GM12878 (cell line): ENCODE measurements at regions not wholly inside any gene's neighbourhood (a gene's known extent, or its start where the extent isn't known, plus 50 kb on each side); places are given as distances from the start of the nearest gene placed in this dataset.

Experiments used
- ATAC-seq: fragments of 200-7000 bp; cut with Tn5 transposase; 3 replicates; pipeline ENCODE4 v1.9.1; 2020; ENCODE audit warnings: mild to moderate bottlenecking, moderate library complexity
- BruUV-seq: library from RNA; stranded (reverse); fragments of 400-500 nt; replicated peaks from 2 replicates; lab custom pipeline; 2021; lab: Mats Ljungman, UMichigan
- CTCF ChIA-PET: fragments of 300-600 bp; sonication (Branson Sonifier 250); formaldehyde crosslinking; extraction: SDS; loops from one replicate; lab custom pipeline; 2021; ENCODE audit warnings: inconsistent platforms; lab: Yijun Ruan, JAX
- POLR2A ChIA-PET: fragments of 350-600 bp; formaldehyde crosslinking; extraction: SDS; loops from one replicate; lab custom pipeline; 2021; ENCODE audit warnings: inconsistent platforms; lab: Charles Lee
- RAD21 ChIA-PET: fragments of 300-600 bp; sonication (Branson Sonifier 250); formaldehyde crosslinking; loops from one replicate; lab custom pipeline; 2023; ENCODE audit warnings: antibody characterized with exemption; ENCODE audit not compliant: unreplicated experiment; lab: Charles Lee
- SMC1A ChIA-PET: fragments of 300-600 bp; sonication (Branson Sonifier 250); formaldehyde crosslinking; loops from one replicate; lab custom pipeline; 2023; ENCODE audit not compliant: unreplicated experiment, uncharacterized antibody; lab: Charles Lee
- DNase-seq: peaks from one replicate; pipeline ENCODE4 v3.0.0-alpha.2; 2011; ENCODE audit warnings: low read depth, low spot score
- FAIRE-seq: peaks from 3 replicates; lab custom pipeline; 2011; peaks lifted over from hg19 to GRCh38; lab: Jason Lieb, UNC
- H2AFZ ChIP-seq: 2 replicates; pipeline ENCODE4 v1.6.0; 2011; ENCODE audit warnings: low read depth, low read length, control low read depth; ENCODE audit not compliant: control insufficient read depth
- H3K27ac ChIP-seq: 2 replicates; pipeline ENCODE4 v1.5.1; 2011; ENCODE audit warnings: control low read depth; ENCODE audit not compliant: control insufficient read depth, insufficient read depth
- H3K27me3 ChIP-seq, 2 experiments: replicated peaks in 1 of 2; 2 replicates each; pipeline versions ENCODE4 v1.6.0 to v1.6.1; 2011; ENCODE audit warnings: low read length in 1 of 2; ENCODE audit not compliant: control insufficient read depth in 2 of 2, insufficient read depth in 2 of 2
- H3K36me3 ChIP-seq, 2 experiments: 2 replicates each; pipeline ENCODE4 v1.5.1; 2011; ENCODE audit warnings: low read length in 1 of 2; ENCODE audit not compliant: control insufficient read depth in 2 of 2, insufficient read depth in 2 of 2
- H3K4me1 ChIP-seq: 2 replicates; pipeline ENCODE4 v1.6.1; 2011; ENCODE audit warnings: mild to moderate bottlenecking, low read length, moderate library complexity, mixed read lengths; ENCODE audit not compliant: control insufficient read depth, insufficient read depth
- H3K4me2 ChIP-seq: 2 replicates; pipeline ENCODE4 v1.6.0; 2011; ENCODE audit warnings: control low read depth; ENCODE audit not compliant: control insufficient read depth, insufficient read depth
- H3K4me3 ChIP-seq: fragments of 200-600 bp; sonication (generic); 2 replicates; pipeline ENCODE4 v1.5.1; 2016
- H3K79me2 ChIP-seq: 2 replicates; pipeline ENCODE4 v1.6.0; 2011; ENCODE audit warnings: low read length; ENCODE audit not compliant: control insufficient read depth, insufficient read depth
- H3K9ac ChIP-seq: 2 replicates; pipeline ENCODE4 v1.8.0; 2011; ENCODE audit warnings: low read length, control low read depth, mixed read lengths; ENCODE audit not compliant: control insufficient read depth, insufficient read depth
- H3K9me3 ChIP-seq: replicated peaks from 3 replicates; pipeline ENCODE4 v1.5.1; 2011; ENCODE audit warnings: mild to moderate bottlenecking, low read length; ENCODE audit not compliant: control insufficient read depth, insufficient read depth
- H4K20me1 ChIP-seq: 2 replicates; pipeline ENCODE4 v1.6.0; 2011; ENCODE audit not compliant: control insufficient read depth, insufficient read depth
- CREB1 ChIP-seq: IDR thresholded peaks from 2 replicates; pipeline ENCODE4 v1.6.1; 2012; ENCODE audit warnings: low read depth, mild to moderate bottlenecking, inconsistent platforms
- HDGF ChIP-seq: fragments of 450-650 bp; IDR thresholded peaks from 2 replicates; pipeline ENCODE4 v1.6.1; 2016; ENCODE audit warnings: antibody characterized with exemption
- IKZF1 ChIP-seq: fragments of 450-650 bp; conservative IDR thresholded peaks from 2 replicates; pipeline ENCODE4 v1.6.1; 2017; ENCODE audit warnings: antibody characterized with exemption, mild to moderate bottlenecking
- IRF4 ChIP-seq: IDR thresholded peaks from 2 replicates; pipeline ENCODE4 v1.6.1; 2011; ENCODE audit warnings: low read depth, low read length
- LARP7 ChIP-seq: fragments of 450-650 bp; IDR thresholded peaks from 2 replicates; pipeline ENCODE4 v1.6.1; 2017; ENCODE audit warnings: mild to moderate bottlenecking
- MYC ChIP-seq: IDR thresholded peaks from 2 replicates; pipeline ENCODE4 v1.6.1; 2011; ENCODE audit warnings: mild to moderate bottlenecking, low read length, moderate library complexity, inconsistent platforms; ENCODE audit not compliant: insufficient read depth, insufficient replicate concordance, insufficient read length, severe bottlenecking
- NFYB ChIP-seq: IDR thresholded peaks from 2 replicates; pipeline ENCODE4 v1.6.1; 2011; ENCODE audit warnings: low read depth, mild to moderate bottlenecking, low read length, improper control_type of control experiment, moderate library complexity; ENCODE audit not compliant: insufficient read depth
- SIX5 ChIP-seq: IDR thresholded peaks from 2 replicates; pipeline ENCODE4 v1.6.1; 2011; ENCODE audit warnings: mild to moderate bottlenecking, low read depth, low read length, moderate library complexity; ENCODE audit not compliant: severe bottlenecking
- STAT3 ChIP-seq: IDR thresholded peaks from 2 replicates; pipeline ENCODE4 v1.6.1; 2011; ENCODE audit warnings: low read depth, low read length, improper control_type of control experiment
- WGBS: methylation state at CpG from one replicate; pipeline ENCODE4 v1.1.6; 2016; ENCODE audit warnings: low lambda C conversion rate; ENCODE audit not compliant: insufficient replicate concordance, insufficient coverage; ENCODE audit errors: missing lambda C conversion rate; 5-methylcytosine and 5-hydroxymethylcytosine counted together
- in situ Hi-C: fragments of 300-500 bp; cut with MboI; formaldehyde crosslinking; loops from 9 replicates; pipeline ENCODE4 v1.14.3; 2018; ENCODE audit warnings: mixed read lengths
- intact Hi-C: fragments of 100-400 bp; cut with micrococcal nuclease; formaldehyde crosslinking; loops from one replicate; pipeline ENCODE4 v1.14.2; 2022; ENCODE audit not compliant: unreplicated experiment
- TF ChIP-seq, protein P1 (sequence below): fragments of 450-650 bp; IDR thresholded peaks from 2 replicates; pipeline ENCODE4 v1.6.1; 2016; ENCODE audit warnings: mild to moderate bottlenecking
- TF ChIP-seq, protein P2 (sequence below): IDR thresholded peaks from 2 replicates; pipeline ENCODE4 v1.6.1; 2011; ENCODE audit warnings: borderline replicate concordance, low read depth, mild to moderate bottlenecking, moderate library complexity, low read length; ENCODE audit not compliant: insufficient read depth, poor library complexity, severe bottlenecking
- TF ChIP-seq, protein P3 (sequence below): IDR thresholded peaks from 2 replicates; pipeline ENCODE4 v1.6.1; 2012; ENCODE audit warnings: low read depth, low read length, improper control_type of control experiment
- TF ChIP-seq, protein P4 (sequence below): IDR thresholded peaks from 2 replicates; pipeline ENCODE4 v1.6.1; 2012; ENCODE audit warnings: low read depth, low read length, improper control_type of control experiment
- TF ChIP-seq, protein P5 (sequence below): IDR thresholded peaks from 2 replicates; pipeline ENCODE4 v1.6.1; 2011; ENCODE audit warnings: mild to moderate bottlenecking, low read depth, low read length, moderate library complexity; ENCODE audit not compliant: insufficient replicate concordance

DNA sequence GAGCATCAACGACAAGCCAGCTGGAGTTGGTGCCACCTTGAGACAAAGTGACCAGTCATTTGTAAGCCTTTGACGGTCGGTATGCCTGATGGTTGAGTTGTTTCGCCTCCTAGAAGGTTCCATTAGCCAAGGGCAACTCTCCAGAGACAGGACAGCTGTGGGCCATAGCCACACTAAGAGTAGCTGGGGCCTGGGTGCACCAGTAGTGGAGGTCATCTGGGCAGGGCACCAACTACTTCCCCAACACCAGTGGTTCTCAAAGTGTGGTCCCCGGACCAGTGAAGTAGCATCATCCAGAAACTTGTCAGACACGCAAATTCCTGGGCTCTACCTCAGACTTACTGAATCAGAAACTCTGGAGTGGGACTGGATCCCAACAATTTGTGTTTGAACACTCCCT, 217.5 kb upstream of the TAS2R1 start:
- Histone ChIP-seq H3K27me3 (no peaks in the 10 kb centered on the region; a peak in 1 of 4 replicates), H4K20me1 (no peaks in the 10 kb centered on the region), H3K36me3 (no peaks in the 10 kb centered on the region), H3K27ac (no peak overlapping the region), H3K9ac (no peak overlapping the region)
- RAD21 ChIA-PET, result no interaction called here
- no peak for DNase-seq
- CTCF ChIA-PET, result interaction anchor here (0.8 kb wide), 1 partner anchor 13 kb away, joined by 3 read pairs; no protein-coding TSS in a partner anchor
- BruUV-seq, result no TSS peak
- intact Hi-C loops, result no loop called here
- SMC1A ChIA-PET, result no interaction called here
- no peak for ATAC-seq
- in situ Hi-C loops, result no loop called here
- 4% methylated on average over 6 of the region's 6 CpGs for WGBS
- TF ChIP-seq HDGF (no peak), STAT3 (no peak), CREB1 (no peak), LARP7 (no peak), IKZF1 (no peak), IRF4 (no peak), NFYB (no peak), MYC (no peak), SIX5 (no peak)
- TF ChIP-seq, protein P1, sequence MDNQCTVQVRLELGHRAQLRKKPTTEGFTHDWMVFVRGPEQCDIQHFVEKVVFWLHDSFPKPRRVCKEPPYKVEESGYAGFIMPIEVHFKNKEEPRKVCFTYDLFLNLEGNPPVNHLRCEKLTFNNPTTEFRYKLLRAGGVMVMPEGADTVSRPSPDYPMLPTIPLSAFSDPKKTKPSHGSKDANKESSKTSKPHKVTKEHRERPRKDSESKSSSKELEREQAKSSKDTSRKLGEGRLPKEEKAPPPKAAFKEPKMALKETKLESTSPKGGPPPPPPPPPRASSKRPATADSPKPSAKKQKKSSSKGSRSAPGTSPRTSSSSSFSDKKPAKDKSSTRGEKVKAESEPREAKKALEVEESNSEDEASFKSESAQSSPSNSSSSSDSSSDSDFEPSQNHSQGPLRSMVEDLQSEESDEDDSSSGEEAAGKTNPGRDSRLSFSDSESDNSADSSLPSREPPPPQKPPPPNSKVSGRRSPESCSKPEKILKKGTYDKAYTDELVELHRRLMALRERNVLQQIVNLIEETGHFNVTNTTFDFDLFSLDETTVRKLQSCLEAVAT, result no peak
- TF ChIP-seq, protein P2, sequence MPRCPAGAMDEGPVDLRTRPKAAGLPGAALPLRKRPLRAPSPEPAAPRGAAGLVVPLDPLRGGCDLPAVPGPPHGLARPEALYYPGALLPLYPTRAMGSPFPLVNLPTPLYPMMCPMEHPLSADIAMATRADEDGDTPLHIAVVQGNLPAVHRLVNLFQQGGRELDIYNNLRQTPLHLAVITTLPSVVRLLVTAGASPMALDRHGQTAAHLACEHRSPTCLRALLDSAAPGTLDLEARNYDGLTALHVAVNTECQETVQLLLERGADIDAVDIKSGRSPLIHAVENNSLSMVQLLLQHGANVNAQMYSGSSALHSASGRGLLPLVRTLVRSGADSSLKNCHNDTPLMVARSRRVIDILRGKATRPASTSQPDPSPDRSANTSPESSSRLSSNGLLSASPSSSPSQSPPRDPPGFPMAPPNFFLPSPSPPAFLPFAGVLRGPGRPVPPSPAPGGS, result no peak
- TF ChIP-seq, protein P3, sequence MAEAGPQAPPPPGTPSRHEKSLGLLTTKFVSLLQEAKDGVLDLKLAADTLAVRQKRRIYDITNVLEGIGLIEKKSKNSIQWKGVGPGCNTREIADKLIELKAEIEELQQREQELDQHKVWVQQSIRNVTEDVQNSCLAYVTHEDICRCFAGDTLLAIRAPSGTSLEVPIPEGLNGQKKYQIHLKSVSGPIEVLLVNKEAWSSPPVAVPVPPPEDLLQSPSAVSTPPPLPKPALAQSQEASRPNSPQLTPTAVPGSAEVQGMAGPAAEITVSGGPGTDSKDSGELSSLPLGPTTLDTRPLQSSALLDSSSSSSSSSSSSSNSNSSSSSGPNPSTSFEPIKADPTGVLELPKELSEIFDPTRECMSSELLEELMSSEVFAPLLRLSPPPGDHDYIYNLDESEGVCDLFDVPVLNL, result no peak
- TF ChIP-seq, protein P4, sequence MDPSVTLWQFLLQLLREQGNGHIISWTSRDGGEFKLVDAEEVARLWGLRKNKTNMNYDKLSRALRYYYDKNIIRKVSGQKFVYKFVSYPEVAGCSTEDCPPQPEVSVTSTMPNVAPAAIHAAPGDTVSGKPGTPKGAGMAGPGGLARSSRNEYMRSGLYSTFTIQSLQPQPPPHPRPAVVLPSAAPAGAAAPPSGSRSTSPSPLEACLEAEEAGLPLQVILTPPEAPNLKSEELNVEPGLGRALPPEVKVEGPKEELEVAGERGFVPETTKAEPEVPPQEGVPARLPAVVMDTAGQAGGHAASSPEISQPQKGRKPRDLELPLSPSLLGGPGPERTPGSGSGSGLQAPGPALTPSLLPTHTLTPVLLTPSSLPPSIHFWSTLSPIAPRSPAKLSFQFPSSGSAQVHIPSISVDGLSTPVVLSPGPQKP, result no peak
- TF ChIP-seq, protein P5, sequence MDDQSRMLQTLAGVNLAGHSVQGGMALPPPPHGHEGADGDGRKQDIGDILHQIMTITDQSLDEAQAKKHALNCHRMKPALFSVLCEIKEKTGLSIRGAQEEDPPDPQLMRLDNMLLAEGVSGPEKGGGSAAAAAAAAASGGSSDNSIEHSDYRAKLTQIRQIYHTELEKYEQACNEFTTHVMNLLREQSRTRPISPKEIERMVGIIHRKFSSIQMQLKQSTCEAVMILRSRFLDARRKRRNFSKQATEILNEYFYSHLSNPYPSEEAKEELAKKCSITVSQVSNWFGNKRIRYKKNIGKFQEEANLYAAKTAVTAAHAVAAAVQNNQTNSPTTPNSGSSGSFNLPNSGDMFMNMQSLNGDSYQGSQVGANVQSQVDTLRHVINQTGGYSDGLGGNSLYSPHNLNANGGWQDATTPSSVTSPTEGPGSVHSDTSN, result no peak
- TF ChIP-seq, all 136 proteins: peak for 0
- Histone ChIP-seq H3K9me3 (no peaks in the 10 kb centered on the region), H2AFZ (no peak overlapping the region), H3K4me1 (no peaks in the 10 kb centered on the region), H3K79me2 (no peaks in the 10 kb centered on the region), H3K4me2 (no peak overlapping the region), H3K4me3 (no peak overlapping the region)
- POLR2A ChIA-PET, result no interaction called here
- no peak for FAIRE-seq
